Gastrocnemius medialis (tissue), 4 donors: ENCODE measurements at regions not wholly inside any gene's neighbourhood (a gene's known extent, or its start where the extent isn't known, plus 50 kb on each side); places are given as distances from the start of the nearest gene placed in this dataset.
"Not testable (repeated sequence)": the region's sequence is repeated elsewhere in the genome, so short reads cannot be mapped to it uniquely, and the experiment has no call there.

Experiments used
- POLR2A ChIP-seq, 2 donors: fragments of 450-650 bp; IDR thresholded peaks; one replicate each; pipeline ENCODE4 v1.6.1; 2017; ENCODE audit warnings: antibody characterized with exemption in 2 of 2, mild to moderate bottlenecking in 2 of 2, moderate library complexity in 2 of 2
- TF ChIP-seq, protein P1 (sequence below), 5 experiments: fragments of 450-650 bp in 3 of 5; fragments of 200-600 bp in 2 of 5; sonication (generic) in 2 of 5; IDR thresholded peaks in 4 of 5; conservative IDR thresholded peaks in 1 of 5; 1 replicate in 4 of 5; 2 replicates in 1 of 5; pipeline ENCODE4 v1.5.1; 2016 to 2019; ENCODE audit warnings: antibody characterized with exemption in 5 of 5, mild to moderate bottlenecking in 3 of 5, moderate library complexity in 3 of 5

DNA sequence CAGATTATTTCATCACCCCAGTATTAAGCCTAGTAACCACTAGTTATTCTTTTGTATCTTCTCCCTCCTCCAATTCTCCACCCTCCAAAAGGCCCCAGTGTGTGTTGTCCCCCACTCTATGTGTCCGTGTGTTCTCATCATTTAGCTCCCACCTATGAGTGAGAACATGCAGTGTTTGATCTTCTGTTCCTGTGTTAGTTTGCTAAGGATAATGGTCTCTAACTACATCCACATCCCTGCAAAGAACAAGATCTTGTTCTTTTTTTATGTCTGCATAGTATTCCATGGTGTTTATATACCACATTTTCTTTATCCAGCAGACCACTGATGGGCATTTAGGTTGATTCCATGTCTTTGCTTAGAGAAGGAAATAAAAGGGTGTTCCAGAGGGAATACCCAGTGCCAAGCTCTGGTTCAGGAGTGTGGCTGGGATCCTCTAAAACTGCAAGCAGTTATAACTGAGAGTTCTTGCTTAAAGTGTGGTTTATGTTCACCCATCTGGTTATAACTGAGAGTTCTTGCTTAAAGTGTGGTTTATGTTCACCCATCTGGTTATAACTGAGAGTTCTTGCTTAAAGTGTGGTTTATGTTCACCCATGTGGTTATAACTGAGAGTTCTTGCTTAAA is 154.8 kb downstream of the SYT15 start:
- TF ChIP-seq, protein P1, sequence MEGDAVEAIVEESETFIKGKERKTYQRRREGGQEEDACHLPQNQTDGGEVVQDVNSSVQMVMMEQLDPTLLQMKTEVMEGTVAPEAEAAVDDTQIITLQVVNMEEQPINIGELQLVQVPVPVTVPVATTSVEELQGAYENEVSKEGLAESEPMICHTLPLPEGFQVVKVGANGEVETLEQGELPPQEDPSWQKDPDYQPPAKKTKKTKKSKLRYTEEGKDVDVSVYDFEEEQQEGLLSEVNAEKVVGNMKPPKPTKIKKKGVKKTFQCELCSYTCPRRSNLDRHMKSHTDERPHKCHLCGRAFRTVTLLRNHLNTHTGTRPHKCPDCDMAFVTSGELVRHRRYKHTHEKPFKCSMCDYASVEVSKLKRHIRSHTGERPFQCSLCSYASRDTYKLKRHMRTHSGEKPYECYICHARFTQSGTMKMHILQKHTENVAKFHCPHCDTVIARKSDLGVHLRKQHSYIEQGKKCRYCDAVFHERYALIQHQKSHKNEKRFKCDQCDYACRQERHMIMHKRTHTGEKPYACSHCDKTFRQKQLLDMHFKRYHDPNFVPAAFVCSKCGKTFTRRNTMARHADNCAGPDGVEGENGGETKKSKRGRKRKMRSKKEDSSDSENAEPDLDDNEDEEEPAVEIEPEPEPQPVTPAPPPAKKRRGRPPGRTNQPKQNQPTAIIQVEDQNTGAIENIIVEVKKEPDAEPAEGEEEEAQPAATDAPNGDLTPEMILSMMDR (IDR thresholded peaks at IDR 0.05 in 4 of 5, conservative IDR thresholded peaks at IDR 0.05 in 1 of 5): not testable (repeated sequence)
- not testable (repeated sequence) for TF ChIP-seq POLR2A (IDR thresholded peaks at IDR 0.05)
